ENCODE measurements at regions not wholly inside any gene's neighbourhood (a gene's known extent, or its start where the extent isn't known, plus 50 kb on each side); places are given as distances from the start of the nearest gene placed in this dataset.

- Histone ChIP-seq H3K9ac (ENCODE audit: low read depth in 1 of 2, low read length in 2 of 2) (no peak overlapping the region), H3K27ac (ENCODE audit: low read depth, low read length) (no peak overlapping the region), H3K4me1 (ENCODE audit: control insufficient read depth in 1 of 2, insufficient read depth in 2 of 2, low read length in 2 of 2) (no peaks in the 10 kb centered on the region), H3K36me3 (ENCODE audit: control insufficient read depth in 1 of 2, insufficient read depth in 2 of 2, low read length in 2 of 2) (no peaks in the 10 kb centered on the region), H3K4me3 (ENCODE audit: low read depth in 1 of 2, low read length in 2 of 2) (no peak overlapping the region), H3K9me3 (ENCODE audit: control insufficient read depth in 1 of 2, low read length in 2 of 2) (no peaks in the 10 kb centered on the region), H3K27me3 (ENCODE audit: control insufficient read depth in 1 of 2, insufficient read depth in 2 of 2, low read length in 2 of 2) (no peaks in the 10 kb centered on the region)
Observed at GRCh38 chr11:39860931-39861330, 1598.5 kb downstream of the LRRC4C start.

GRCh38 chr11:39817241-39817640, 1642.2 kb downstream of the LRRC4C start:
- H3K4me1 ChIP-seq (ENCODE audit: control insufficient read depth in 1 of 2, insufficient read depth in 2 of 2, low read length in 2 of 2), result no peaks in the 10 kb centered on the region
- H3K4me3 ChIP-seq (ENCODE audit: low read depth in 1 of 2, low read length in 2 of 2), result no peak overlapping the region
- H3K27me3 ChIP-seq (ENCODE audit: control insufficient read depth in 1 of 2, insufficient read depth in 2 of 2, low read length in 2 of 2), result no peaks in the 10 kb centered on the region
- H3K36me3 ChIP-seq (ENCODE audit: control insufficient read depth in 1 of 2, insufficient read depth in 2 of 2, low read length in 2 of 2), result no peaks in the 10 kb centered on the region
- no peaks in the 10 kb centered on the region for H3K9me3 ChIP-seq (ENCODE audit: control insufficient read depth in 1 of 2, low read length in 2 of 2)
- no peak overlapping the region for H3K9ac ChIP-seq (ENCODE audit: low read depth in 1 of 2, low read length in 2 of 2)
- H3K27ac ChIP-seq (ENCODE audit: low read depth, low read length), result no peak overlapping the region

- H3K4me1 ChIP-seq (ENCODE audit: control insufficient read depth in 1 of 2, insufficient read depth in 2 of 2, low read length in 2 of 2), result no peaks in the 10 kb centered on the region
- no peak overlapping the region for H3K9ac ChIP-seq (ENCODE audit: low read depth in 1 of 2, low read length in 2 of 2)
- no peak overlapping the region for H3K4me3 ChIP-seq (ENCODE audit: low read depth in 1 of 2, low read length in 2 of 2)
- no peak overlapping the region for H3K27ac ChIP-seq (ENCODE audit: low read depth, low read length)
- no peaks in the 10 kb centered on the region for H3K9me3 ChIP-seq (ENCODE audit: control insufficient read depth in 1 of 2, low read length in 2 of 2)
- no peaks in the 10 kb centered on the region for H3K36me3 ChIP-seq (ENCODE audit: control insufficient read depth in 1 of 2, insufficient read depth in 2 of 2, low read length in 2 of 2)
- no peaks in the 10 kb centered on the region for H3K27me3 ChIP-seq (ENCODE audit: control insufficient read depth in 1 of 2, insufficient read depth in 2 of 2, low read length in 2 of 2)
Observed at GRCh38 chr11:39810358-39810757, 1649.1 kb downstream of the LRRC4C start.

GRCh38 chr11:39809833-39810232, 1649.6 kb downstream of the LRRC4C start:
- H3K27ac ChIP-seq (ENCODE audit: low read depth, low read length), result no peak overlapping the region
- no peaks in the 10 kb centered on the region for H3K27me3 ChIP-seq (ENCODE audit: control insufficient read depth in 1 of 2, insufficient read depth in 2 of 2, low read length in 2 of 2)
- no peaks in the 10 kb centered on the region for H3K36me3 ChIP-seq (ENCODE audit: control insufficient read depth in 1 of 2, insufficient read depth in 2 of 2, low read length in 2 of 2)
- H3K9me3 ChIP-seq (ENCODE audit: control insufficient read depth in 1 of 2, low read length in 2 of 2), result no peaks in the 10 kb centered on the region
- H3K4me3 ChIP-seq (ENCODE audit: low read depth in 1 of 2, low read length in 2 of 2), result no peak overlapping the region
- H3K4me1 ChIP-seq (ENCODE audit: control insufficient read depth in 1 of 2, insufficient read depth in 2 of 2, low read length in 2 of 2), result no peaks in the 10 kb centered on the region
- H3K9ac ChIP-seq (ENCODE audit: low read depth in 1 of 2, low read length in 2 of 2), result no peak overlapping the region

- Histone ChIP-seq H3K36me3 (ENCODE audit: control insufficient read depth in 1 of 2, insufficient read depth in 2 of 2, low read length in 2 of 2) (no peaks in the 10 kb centered on the region), H3K27me3 (ENCODE audit: control insufficient read depth in 1 of 2, insufficient read depth in 2 of 2, low read length in 2 of 2) (no peaks in the 10 kb centered on the region), H3K4me1 (ENCODE audit: control insufficient read depth in 1 of 2, insufficient read depth in 2 of 2, low read length in 2 of 2) (no peaks in the 10 kb centered on the region), H3K27ac (ENCODE audit: low read depth, low read length) (no peak overlapping the region), H3K4me3 (ENCODE audit: low read depth in 1 of 2, low read length in 2 of 2) (no peak overlapping the region), H3K9ac (ENCODE audit: low read depth in 1 of 2, low read length in 2 of 2) (no peak overlapping the region), H3K9me3 (ENCODE audit: control insufficient read depth in 1 of 2, low read length in 2 of 2) (no peaks in the 10 kb centered on the region)
Observed at GRCh38 chr11:39807904-39808303, 1651.5 kb downstream of the LRRC4C start.

GRCh38 chr11:39806652-39807051, 1652.8 kb downstream of the LRRC4C start:
- Histone ChIP-seq H3K9ac (ENCODE audit: low read depth in 1 of 2, low read length in 2 of 2) (no peak overlapping the region), H3K36me3 (ENCODE audit: control insufficient read depth in 1 of 2, insufficient read depth in 2 of 2, low read length in 2 of 2) (no peaks in the 10 kb centered on the region), H3K4me1 (ENCODE audit: control insufficient read depth in 1 of 2, insufficient read depth in 2 of 2, low read length in 2 of 2) (no peaks in the 10 kb centered on the region), H3K9me3 (ENCODE audit: control insufficient read depth in 1 of 2, low read length in 2 of 2) (no peaks in the 10 kb centered on the region), H3K27me3 (ENCODE audit: control insufficient read depth in 1 of 2, insufficient read depth in 2 of 2, low read length in 2 of 2) (no peaks in the 10 kb centered on the region), H3K4me3 (ENCODE audit: low read depth in 1 of 2, low read length in 2 of 2) (no peak overlapping the region), H3K27ac (ENCODE audit: low read depth, low read length) (no peak overlapping the region)

GRCh38 chr11:39804271-39804670, 1655.2 kb downstream of the LRRC4C start:
- no peaks in the 10 kb centered on the region for H3K27me3 ChIP-seq (ENCODE audit: control insufficient read depth in 1 of 2, insufficient read depth in 2 of 2, low read length in 2 of 2)
- H3K27ac ChIP-seq (ENCODE audit: low read depth, low read length), result no peak overlapping the region
- H3K9me3 ChIP-seq (ENCODE audit: control insufficient read depth in 1 of 2, low read length in 2 of 2), result no peaks in the 10 kb centered on the region
- no peaks in the 10 kb centered on the region for H3K36me3 ChIP-seq (ENCODE audit: control insufficient read depth in 1 of 2, insufficient read depth in 2 of 2, low read length in 2 of 2)
- no peak overlapping the region for H3K4me3 ChIP-seq (ENCODE audit: low read depth in 1 of 2, low read length in 2 of 2)
- H3K9ac ChIP-seq (ENCODE audit: low read depth in 1 of 2, low read length in 2 of 2), result no peak overlapping the region
- H3K4me1 ChIP-seq (ENCODE audit: control insufficient read depth in 1 of 2, insufficient read depth in 2 of 2, low read length in 2 of 2), result no peaks in the 10 kb centered on the region

GRCh38 chr11:39786682-39787081, 1672.8 kb downstream of the LRRC4C start:
- no peaks in the 10 kb centered on the region for H3K27me3 ChIP-seq (ENCODE audit: control insufficient read depth in 1 of 2, insufficient read depth in 2 of 2, low read length in 2 of 2)
- H3K4me3 ChIP-seq (ENCODE audit: low read depth in 1 of 2, low read length in 2 of 2), result no peak overlapping the region
- H3K9ac ChIP-seq (ENCODE audit: low read depth in 1 of 2, low read length in 2 of 2), result no peak overlapping the region
- no peaks in the 10 kb centered on the region for H3K4me1 ChIP-seq (ENCODE audit: control insufficient read depth in 1 of 2, insufficient read depth in 2 of 2, low read length in 2 of 2)
- H3K36me3 ChIP-seq (ENCODE audit: control insufficient read depth in 1 of 2, insufficient read depth in 2 of 2, low read length in 2 of 2), result no peaks in the 10 kb centered on the region
- peaks cover 0 to 6% of the 10 kb centered on the region in 2 donors for H3K9me3 ChIP-seq (ENCODE audit: control insufficient read depth in 1 of 2, low read length in 2 of 2)
- H3K27ac ChIP-seq (ENCODE audit: low read depth, low read length), result no peak overlapping the region

- Histone ChIP-seq H3K27ac (ENCODE audit: low read depth, low read length) (no peak overlapping the region), H3K27me3 (ENCODE audit: control insufficient read depth in 1 of 2, insufficient read depth in 2 of 2, low read length in 2 of 2) (no peaks in the 10 kb centered on the region)
Observed at GRCh38 chr11:39786281-39786680, 1673.2 kb downstream of the LRRC4C start.

GRCh38 chr11:39784873-39785272, 1674.6 kb downstream of the LRRC4C start:
- Histone ChIP-seq H3K9ac (ENCODE audit: low read depth in 1 of 2, low read length in 2 of 2) (no peak overlapping the region), H3K27me3 (ENCODE audit: control insufficient read depth in 1 of 2, insufficient read depth in 2 of 2, low read length in 2 of 2) (no peaks in the 10 kb centered on the region), H3K27ac (ENCODE audit: low read depth, low read length) (no peak overlapping the region), H3K4me1 (ENCODE audit: control insufficient read depth in 1 of 2, insufficient read depth in 2 of 2, low read length in 2 of 2) (no peaks in the 10 kb centered on the region), H3K36me3 (ENCODE audit: control insufficient read depth in 1 of 2, insufficient read depth in 2 of 2, low read length in 2 of 2) (no peaks in the 10 kb centered on the region), H3K4me3 (ENCODE audit: low read depth in 1 of 2, low read length in 2 of 2) (no peak overlapping the region), H3K9me3 (ENCODE audit: control insufficient read depth in 1 of 2, low read length in 2 of 2) (peaks cover 0 to 6% of the 10 kb centered on the region in 2 donors)

More at GRCh38 chr11:39786281-39786680, 1673.2 kb downstream of the LRRC4C start:
- peaks cover 0 to 6% of the 10 kb centered on the region in 2 donors for H3K9me3 ChIP-seq (ENCODE audit: control insufficient read depth in 1 of 2, low read length in 2 of 2)
- no peak overlapping the region for H3K4me3 ChIP-seq (ENCODE audit: low read depth in 1 of 2, low read length in 2 of 2)
- H3K36me3 ChIP-seq (ENCODE audit: control insufficient read depth in 1 of 2, insufficient read depth in 2 of 2, low read length in 2 of 2), result no peaks in the 10 kb centered on the region
- H3K9ac ChIP-seq (ENCODE audit: low read depth in 1 of 2, low read length in 2 of 2), result no peak overlapping the region
- H3K4me1 ChIP-seq (ENCODE audit: control insufficient read depth in 1 of 2, insufficient read depth in 2 of 2, low read length in 2 of 2), result no peaks in the 10 kb centered on the region

- H3K27ac ChIP-seq (ENCODE audit: low read depth, low read length), result no peak overlapping the region
- H3K4me3 ChIP-seq (ENCODE audit: low read depth in 1 of 2, low read length in 2 of 2), result no peak overlapping the region
- no peaks in the 10 kb centered on the region for H3K36me3 ChIP-seq (ENCODE audit: control insufficient read depth in 1 of 2, insufficient read depth in 2 of 2, low read length in 2 of 2)
- no peak overlapping the region for H3K9ac ChIP-seq (ENCODE audit: low read depth in 1 of 2, low read length in 2 of 2)
- H3K9me3 ChIP-seq (ENCODE audit: control insufficient read depth in 1 of 2, low read length in 2 of 2), result peaks cover 0 to 2% of the 10 kb centered on the region in 2 donors
- no peaks in the 10 kb centered on the region for H3K4me1 ChIP-seq (ENCODE audit: control insufficient read depth in 1 of 2, insufficient read depth in 2 of 2, low read length in 2 of 2)
- no peaks in the 10 kb centered on the region for H3K27me3 ChIP-seq (ENCODE audit: control insufficient read depth in 1 of 2, insufficient read depth in 2 of 2, low read length in 2 of 2)
Observed at GRCh38 chr11:39780131-39780530, 1679.3 kb downstream of the LRRC4C start.

Data from duodenal mucosa (tissue), 2 donors.